Eye (tissue), 1 donor: ENCODE measurements at regions not wholly inside any gene's neighbourhood (a gene's known extent, or its start where the extent isn't known, plus 50 kb on each side); places are given as distances from the start of the nearest gene placed in this dataset.

Experiments used
- DNase-seq: peaks from one replicate; pipeline ENCODE4 v3.0.0-alpha.2; 2015

DNA sequence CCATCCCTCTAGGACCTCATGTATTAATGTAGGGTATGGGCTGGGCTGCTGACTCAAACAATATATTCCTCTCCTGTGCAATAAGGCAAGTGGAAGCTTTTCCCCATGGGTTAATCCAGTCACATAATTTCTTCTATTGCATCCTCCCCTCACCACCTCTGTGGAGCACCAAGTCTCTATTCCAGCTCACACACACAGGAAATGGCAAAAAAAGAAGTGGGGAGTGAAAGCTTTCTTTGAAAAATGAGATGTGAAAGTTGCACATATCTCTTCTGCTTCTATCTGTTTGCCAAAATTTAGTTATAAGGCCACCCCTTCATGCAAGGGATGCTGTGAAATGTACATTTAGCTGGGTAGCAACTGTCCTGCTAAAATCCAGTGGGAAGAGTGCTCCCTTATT is 121.3 kb downstream of the CDC42EP3 start:
- DNase-seq = no peak

DNA sequence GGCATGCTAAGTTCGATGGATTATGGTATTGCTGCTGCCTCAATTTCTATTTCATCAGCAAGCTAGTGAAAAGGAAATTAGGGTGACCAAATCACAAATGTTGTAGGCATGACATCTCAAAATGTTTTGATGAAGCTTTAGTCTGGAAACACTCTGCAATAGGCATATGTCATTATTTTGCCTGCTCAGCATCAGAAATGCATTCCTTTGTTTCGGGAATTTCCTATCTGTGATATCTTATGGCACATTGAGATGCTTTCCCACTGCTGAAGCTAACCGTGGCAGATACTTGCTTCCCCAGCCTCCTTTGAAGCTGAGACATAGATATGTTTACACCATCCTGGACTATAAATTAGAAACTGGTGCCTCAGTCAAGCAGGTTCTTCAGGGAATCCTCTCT is 119.7 kb downstream of the CDC42EP3 start:
- DNase-seq = no peak

- DNase-seq = no peak
Measured at GRCh38 chr2:37552339-37552738, 119.1 kb downstream of the CDC42EP3 start.

DNA sequence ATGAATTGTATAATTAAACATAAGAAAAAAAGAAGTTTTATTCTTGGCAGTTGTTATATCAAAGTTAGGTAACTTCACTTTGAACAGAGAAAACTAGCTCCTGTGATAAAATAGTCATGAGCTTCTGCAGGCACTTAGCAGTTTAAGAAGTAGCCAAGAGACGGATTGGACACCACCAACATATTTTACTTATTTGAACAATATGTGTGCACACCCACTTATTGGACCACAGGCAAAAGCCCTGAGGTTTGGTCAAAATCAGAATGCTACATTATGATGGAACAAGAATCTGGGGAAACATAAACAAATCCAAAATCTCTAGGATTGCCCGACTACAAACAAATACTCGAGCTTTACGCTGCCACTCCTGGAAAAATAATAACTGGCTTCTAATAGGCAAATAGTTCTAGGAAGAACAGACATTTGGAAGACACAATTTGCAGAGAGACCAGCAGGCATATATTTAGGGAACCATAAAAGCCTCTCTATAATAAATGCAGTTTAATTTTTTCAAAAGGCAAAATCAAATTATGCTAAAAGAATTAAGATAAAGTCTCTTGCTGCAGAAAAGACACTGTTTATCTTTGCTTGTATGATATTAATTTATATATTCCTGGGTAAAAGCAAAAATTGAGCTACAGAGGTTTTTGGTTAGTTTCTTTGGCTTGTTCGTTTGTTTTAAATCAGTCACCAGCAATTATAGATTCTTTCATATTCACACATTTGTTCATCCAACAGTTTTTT is 117.9 kb downstream of the CDC42EP3 start:
- DNase-seq = no peak

DNA sequence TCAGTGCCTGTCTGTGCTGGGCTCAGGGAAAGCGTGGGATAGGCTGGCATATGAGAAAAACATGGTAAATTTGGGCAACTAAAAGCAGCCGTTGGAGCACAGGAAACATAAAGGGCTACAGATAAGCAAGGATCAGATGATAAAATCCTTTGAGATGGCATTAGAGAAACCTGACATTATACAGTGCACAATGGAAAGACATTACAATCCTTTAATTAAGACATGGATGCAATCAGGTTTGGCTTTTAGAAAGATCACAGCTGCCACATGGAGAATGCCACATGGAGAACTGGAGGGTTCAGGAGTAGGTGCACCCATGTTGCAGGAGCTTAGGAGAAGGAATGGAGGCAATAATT is 117.3 kb downstream of the CDC42EP3 start:
- DNase-seq = no peak

DNA sequence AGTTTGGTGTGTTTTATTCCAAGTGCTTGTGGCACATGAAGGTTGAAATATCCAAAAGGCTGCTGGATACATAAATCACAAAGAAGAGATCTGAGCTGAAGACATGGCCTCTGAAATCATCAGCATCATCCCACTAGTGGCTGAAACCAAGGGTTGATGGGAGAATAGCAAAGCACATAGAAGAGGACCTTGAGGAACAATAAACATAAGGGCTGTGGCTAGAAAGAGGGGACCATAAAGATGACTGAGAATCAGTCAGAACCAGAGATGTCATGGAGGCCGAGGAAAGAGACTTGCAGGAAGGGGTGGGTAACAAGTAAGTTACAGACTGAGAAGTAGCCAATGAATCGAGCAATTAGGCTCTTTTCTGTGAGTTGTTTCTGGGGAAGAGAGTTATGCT is 116.8 kb downstream of the CDC42EP3 start:
- no peak for DNase-seq

DNA sequence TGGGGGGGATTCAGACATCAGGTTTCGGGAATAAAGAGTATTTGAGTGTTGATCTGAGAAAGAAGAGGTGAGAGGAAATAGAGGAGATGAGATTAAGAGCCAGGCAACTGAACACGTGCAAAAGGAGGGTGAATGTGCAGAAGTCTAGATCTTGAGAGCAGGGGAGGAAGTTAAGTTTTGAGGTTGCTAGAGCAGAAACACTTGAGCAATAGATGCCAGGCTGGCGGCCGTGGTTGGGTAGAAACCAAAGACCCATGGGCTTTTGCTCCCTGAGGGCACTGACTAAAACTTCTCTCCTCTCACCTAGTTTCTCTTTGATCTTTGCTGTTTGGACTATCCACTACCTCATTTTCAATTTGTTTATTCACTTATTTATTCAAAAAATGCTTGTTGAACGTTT is 116.0 kb downstream of the CDC42EP3 start:
- DNase-seq = no peak

DNA sequence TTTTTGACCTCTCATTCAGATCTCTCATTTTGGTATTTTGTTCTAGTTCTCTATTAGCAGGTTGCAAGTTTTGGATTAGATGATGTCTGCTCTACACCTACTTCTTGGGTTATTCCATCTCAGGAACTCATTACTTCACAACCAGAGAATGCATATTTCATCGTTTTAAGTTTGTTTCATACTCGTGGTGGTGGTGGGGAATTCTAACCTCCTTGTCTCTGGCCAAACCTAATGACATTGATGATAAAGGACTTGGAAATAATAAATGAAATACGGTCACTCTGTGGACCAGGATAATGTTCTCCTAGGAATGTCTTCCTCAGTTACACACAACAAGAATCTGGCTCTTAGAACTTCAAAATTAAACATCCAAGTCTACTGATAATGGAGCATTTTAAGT is 115.2 kb downstream of the CDC42EP3 start:
- no peak for DNase-seq

- DNase-seq = no peak
Measured at GRCh38 chr2:37558623-37559022, 112.8 kb downstream of the CDC42EP3 start.

DNA sequence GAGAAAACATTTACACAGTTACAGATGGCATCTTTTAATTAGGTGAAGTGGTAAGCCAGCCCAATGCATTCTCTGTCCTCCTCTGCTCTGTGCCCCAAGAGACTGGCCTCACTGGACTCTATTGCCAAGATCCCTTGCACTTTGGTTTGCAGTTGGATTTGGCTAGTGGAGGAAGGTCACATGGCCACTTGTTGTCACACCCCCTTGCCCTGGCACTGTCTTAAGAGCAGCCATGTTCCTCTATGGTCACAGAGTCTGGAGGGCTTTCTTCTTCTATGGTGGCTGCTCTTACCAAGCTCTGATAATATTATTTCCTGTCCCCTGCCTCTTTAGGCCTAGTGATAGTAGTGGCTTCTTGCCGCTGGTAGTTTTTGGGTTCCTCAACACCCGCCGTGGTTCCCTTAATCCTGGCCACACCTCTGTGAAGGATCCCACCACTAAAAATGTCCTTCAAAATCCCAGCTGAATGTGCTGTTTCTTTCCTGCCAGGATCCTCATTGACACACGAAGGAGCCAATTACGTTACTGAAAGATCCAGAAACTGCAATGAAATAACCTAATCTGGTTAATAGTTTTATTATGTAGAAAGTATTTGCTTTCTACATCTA is 111.1 kb downstream of the CDC42EP3 start:
- DNase-seq = no peak

DNA sequence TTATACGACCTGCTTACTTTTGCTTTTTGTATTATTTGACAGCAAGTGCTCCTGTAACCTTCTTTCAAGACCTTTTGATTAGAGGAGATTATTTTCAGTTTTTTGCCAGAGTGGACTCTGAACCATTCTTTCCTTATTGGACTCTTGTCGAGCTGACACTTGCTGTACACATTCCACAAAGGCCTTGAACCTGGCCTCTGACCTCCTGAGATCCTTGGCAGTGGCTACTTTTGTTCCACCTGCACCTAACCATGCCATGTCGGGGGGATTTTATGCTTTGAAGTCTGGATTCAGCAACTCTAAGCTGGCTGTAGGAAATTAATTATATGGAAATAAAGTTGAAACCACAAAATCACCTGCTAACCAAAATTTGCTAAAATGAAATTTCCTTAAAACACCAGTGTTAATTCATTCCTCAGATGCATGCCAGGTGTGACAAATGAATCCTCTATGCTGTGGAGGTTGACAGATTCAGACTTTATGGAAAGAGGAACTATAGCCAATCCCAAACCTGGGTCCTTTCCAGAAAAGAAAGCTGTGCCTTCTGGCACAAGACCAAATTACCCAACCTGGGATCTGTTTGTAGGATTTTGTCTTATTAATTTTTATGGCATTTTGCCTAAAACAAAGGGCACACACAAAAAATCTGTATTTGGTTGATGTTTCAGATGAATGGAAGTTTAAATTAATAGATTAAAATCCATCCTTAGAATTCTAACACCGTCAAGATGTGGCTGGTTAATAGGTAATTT is 110.4 kb downstream of the CDC42EP3 start:
- no peak for DNase-seq

DNA sequence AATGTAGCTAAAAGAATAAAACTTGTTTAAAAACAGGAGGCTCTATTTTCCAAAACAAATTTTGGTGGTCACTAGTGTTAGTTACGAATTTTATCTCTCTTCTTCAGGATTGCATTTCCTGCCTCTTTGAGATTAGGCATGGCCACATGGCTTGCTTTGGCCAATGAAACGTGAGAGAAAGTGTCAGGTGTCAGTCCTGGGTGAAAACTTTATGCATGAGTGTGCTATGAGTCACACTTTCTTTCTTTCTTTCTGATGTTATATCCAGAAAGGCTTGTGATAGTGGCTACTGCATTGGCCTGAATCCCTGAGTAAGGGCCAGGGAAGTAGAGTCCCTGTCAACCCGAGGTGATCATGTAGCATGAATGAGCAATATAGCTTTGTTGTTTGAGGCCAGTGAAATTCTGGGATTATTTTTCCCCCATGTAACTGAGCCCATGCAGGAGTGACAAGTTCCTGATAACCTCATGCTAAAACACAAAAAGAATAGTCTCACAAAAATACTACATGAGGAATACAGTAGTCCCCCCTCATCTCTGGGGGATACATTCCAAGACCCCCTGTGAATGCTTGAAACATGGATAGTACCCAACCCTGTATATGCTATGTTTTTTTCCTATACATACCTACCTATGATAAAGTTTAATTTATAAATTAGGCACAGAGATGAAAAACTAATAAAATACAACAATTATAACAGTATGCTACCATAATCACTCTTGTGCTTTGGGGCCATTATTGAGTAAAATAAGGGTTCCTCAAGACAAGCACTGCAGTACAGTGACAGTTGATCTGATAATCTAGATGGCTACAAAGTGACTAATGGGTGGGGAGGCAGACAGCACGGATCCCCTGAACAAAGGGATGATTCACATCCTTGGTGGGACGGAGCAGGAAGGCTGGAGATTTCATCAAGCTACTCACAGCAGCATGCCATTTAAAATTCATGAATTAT is 109.5 kb downstream of the CDC42EP3 start:
- DNase-seq = no peak

GRCh38 chr2:37563375-37564015 is 107.9 kb downstream of the CDC42EP3 start:
- no peak for DNase-seq

- DNase-seq = no peak
Measured at GRCh38 chr2:37564356-37564755, 107.1 kb downstream of the CDC42EP3 start.

- no peak for DNase-seq
Measured at GRCh38 chr2:37566517-37566981, 104.9 kb downstream of the CDC42EP3 start.

DNA sequence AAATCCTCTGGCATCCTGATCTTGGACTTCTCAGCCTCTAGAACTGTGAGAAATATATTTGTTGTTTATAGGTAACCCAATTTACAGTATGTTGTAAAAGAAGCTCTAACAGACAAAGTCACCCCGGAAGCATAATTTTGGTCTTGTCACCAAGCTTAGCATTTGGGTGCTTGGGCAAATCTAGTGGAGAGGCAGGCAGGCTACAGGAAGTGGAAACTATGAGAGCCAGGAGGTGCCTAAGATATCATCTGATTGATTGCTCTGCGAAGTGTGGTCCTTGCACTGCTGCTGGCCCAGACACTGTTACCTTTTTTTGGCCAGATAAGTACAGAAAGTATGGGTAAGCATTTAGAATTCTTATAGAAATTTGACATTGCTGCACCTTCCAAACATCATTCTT is 102.9 kb downstream of the CDC42EP3 start:
- DNase-seq = no peak

GRCh38 chr2:37569131-37569823 is 102.2 kb downstream of the CDC42EP3 start:
- no peak for DNase-seq

DNA sequence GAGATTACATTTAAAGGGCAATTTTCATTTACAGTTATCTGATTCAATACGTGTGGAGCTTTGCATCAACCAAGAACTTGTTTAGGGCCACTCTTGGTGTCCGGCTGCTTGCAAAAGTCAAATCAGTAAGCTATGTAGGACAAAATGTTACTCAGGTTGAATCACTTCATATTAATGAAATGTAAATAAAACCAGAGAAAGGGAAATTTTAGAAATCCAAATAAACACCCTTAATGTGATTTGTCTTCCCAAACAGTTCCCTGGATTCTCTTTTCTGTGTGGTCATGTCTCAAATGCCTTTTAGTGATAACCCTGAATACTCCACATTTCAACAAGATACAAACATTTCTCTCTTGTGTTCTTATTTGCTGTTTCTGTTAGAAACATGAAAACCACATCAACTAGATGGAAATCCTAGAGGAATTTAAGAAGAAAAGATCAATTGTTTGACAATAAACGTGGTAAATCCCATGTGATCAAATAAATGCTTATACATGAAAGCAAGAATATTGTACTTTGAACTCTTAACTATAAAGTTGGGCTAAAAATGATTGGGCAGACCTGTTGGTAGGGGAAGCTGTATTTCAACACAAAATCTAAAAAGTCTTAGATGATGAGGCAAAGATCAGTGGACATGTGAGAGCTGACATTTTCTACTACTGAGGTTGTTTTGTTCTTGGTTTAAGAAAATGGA is 101.3 kb downstream of the CDC42EP3 start:
- DNase-seq = no peak

- DNase-seq = no peak
Measured at GRCh38 chr2:37570773-37571586, 100.5 kb downstream of the CDC42EP3 start.

GRCh38 chr2:37571587-37572136 is 99.8 kb downstream of the CDC42EP3 start:
- no peak for DNase-seq
